ES-I3 (cell line): ENCODE measurements at regions not wholly inside any gene's neighbourhood (a gene's known extent, or its start where the extent isn't known, plus 50 kb on each side); places are given as distances from the start of the nearest gene placed in this dataset.
"Not testable (repeated sequence)": the region's sequence is repeated elsewhere in the genome, so short reads cannot be mapped to it uniquely, and the experiment has no call there.

Experiments used
- H3K36me3 ChIP-seq: 2 replicates; pipeline ENCODE4 v1.6.1; 2013; ENCODE audit warnings: mild to moderate bottlenecking, low read length, control low read depth, moderate library complexity; ENCODE audit not compliant: insufficient read depth
- H3K4me1 ChIP-seq: 2 replicates; pipeline ENCODE4 v1.6.1; 2013; ENCODE audit warnings: mild to moderate bottlenecking, control low read depth, low read length; ENCODE audit not compliant: insufficient read depth
- H3K9ac ChIP-seq: 2 replicates; pipeline ENCODE4 v1.6.1; 2013; ENCODE audit warnings: low read depth, mild to moderate bottlenecking, low read length, moderate library complexity
- H3K9me3 ChIP-seq: 2 replicates; pipeline ENCODE4 v1.6.1; 2013; ENCODE audit warnings: mild to moderate bottlenecking, low read length, moderate library complexity; ENCODE audit not compliant: control insufficient read depth, insufficient read depth

DNA sequence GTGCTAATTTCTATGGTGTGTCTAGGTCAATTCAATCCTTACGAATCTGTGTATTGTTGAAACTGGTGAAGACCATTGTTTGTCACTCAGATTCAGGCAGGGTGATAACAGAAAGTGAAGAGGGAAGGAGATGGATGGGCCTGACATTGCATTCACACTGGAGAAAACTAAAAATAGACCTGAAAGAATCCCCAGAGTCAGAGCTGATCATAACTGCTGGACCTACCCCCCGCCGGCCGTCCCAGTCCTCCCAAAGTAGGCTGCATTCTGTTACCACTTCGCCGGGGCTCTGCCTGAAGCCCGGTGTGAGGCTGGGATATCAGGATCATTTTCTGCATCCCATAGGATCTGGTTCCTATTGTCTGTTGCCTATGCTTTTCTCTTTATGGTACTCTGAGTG, 121.1 kb downstream of the NUF2 start:
- Histone ChIP-seq H3K9me3 (no peaks in the 10 kb centered on the region), H3K36me3 (no peaks in the 10 kb centered on the region), H3K4me1 (peaks cover 3% of the 10 kb centered on the region; the same call in 1 of the 2 replicates), H3K9ac (no peak overlapping the region)

DNA sequence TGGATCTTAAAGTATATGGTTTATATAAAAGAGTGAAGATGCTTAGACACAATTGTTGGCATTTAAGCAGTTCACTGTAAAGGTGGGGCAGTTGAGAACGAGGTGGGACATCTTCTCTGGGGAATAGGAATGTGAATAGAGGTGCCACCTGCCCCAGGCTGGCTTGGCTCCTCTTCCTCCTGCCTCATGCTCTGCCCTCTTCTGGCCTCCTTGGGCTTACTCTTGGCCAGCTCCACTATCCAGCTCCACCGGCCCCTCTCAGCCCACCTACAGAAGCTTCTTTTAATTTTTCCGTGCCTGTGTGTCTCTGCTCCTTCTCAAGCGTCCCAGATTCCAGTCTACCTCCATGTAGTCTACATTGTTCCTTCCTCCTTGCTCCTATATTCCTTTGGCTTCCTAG, 122.1 kb downstream of the NUF2 start:
- Histone ChIP-seq H3K36me3 (no peaks in the 10 kb centered on the region), H3K9ac (no peak overlapping the region), H3K9me3 (no peaks in the 10 kb centered on the region), H3K4me1 (peaks cover 3% of the 10 kb centered on the region; the same call in 1 of the 2 replicates)

DNA sequence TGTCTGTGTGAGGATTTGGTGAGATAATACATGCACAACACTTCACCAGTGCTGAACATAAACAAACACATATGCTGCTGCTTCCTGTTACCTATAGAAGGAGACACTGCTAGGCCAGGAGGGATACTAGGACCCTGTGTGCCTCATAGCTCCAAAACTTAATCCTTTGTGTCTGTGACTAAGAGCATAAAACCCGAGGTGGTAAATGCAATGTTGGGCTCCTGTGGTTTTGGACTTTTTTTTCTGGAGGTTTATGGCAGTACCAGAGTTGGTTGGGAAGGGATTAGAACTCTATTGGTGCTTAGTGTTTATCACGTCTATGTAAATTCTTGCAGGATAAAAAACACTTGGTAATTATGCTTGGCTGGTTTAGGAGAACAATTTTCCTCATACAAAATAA, 122.9 kb downstream of the NUF2 start:
- Histone ChIP-seq H3K9me3 (no peaks in the 10 kb centered on the region), H3K4me1 (peaks cover 4% of the 10 kb centered on the region; the same call in 1 of the 2 replicates), H3K9ac (no peak overlapping the region), H3K36me3 (no peaks in the 10 kb centered on the region)

DNA sequence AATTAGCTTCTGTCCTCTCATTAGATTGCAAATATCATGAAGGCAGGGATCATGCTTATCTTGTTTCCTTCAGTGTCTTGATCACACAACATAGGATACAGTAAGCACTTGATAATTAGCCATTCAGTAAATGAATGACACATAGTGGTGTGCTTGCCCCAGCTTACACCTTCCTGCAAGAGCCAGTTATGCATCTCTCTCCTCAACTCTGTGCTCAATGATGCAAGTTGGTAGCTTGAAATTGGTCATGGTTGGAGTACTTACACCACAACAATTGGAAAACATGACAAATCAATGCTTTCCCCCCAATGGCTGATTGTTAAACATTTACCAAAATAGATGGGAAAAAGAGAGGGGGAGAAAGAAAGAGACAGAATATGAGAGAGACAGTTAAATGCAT, 129.2 kb downstream of the NUF2 start:
- Histone ChIP-seq H3K9me3 (no peaks in the 10 kb centered on the region), H3K36me3 (no peaks in the 10 kb centered on the region), H3K9ac (no peak overlapping the region), H3K4me1 (peaks cover 3% of the 10 kb centered on the region; the same call in 1 of the 2 replicates)

DNA sequence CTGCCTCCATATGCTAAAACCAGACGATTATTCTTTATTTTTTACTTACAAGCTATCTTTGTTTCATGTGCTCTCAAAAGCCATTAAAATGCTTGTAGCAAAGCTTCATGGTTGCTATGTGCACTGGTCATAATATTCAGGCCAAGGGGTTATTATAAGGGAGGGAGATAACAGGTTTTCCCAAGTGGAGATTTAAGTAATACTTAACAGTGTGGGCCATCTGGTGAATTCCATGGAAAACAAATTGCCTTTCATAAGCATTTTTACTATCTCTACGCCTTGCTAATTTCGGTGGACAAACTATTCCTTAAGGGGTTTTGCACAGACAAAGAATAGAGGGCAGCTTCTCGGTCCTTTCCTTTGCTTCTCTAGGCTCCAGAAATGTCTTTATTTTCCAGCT, 137.8 kb downstream of the NUF2 start:
- H3K36me3 ChIP-seq = no peaks in the 10 kb centered on the region
- H3K9me3 ChIP-seq = no peaks in the 10 kb centered on the region
- no peaks in the 10 kb centered on the region for H3K4me1 ChIP-seq
- H3K9ac ChIP-seq = no peak overlapping the region

DNA sequence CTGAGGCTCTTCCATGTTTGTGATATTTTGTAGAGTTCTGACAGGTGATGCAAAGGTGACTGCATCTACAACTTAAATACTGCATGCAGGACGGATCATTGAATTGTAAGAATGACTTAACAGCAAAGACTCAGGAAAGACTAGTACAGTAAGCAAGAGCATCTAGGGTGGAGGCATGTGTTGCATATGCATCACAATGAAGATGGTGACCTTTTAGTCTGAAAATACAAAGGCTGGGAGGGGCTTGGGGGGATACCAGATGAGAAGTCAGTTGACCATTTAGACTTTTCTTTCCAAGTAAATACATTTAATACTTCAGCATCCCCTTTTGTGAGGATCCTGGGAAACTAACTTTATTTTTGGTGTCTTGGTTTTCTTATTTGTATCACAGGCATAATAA, 145.5 kb downstream of the NUF2 start:
- Histone ChIP-seq H3K9ac (no peak overlapping the region), H3K36me3 (no peaks in the 10 kb centered on the region), H3K9me3 (no peaks in the 10 kb centered on the region), H3K4me1 (peaks cover 13% of the 10 kb centered on the region; the same call in 1 of the 2 replicates)

DNA sequence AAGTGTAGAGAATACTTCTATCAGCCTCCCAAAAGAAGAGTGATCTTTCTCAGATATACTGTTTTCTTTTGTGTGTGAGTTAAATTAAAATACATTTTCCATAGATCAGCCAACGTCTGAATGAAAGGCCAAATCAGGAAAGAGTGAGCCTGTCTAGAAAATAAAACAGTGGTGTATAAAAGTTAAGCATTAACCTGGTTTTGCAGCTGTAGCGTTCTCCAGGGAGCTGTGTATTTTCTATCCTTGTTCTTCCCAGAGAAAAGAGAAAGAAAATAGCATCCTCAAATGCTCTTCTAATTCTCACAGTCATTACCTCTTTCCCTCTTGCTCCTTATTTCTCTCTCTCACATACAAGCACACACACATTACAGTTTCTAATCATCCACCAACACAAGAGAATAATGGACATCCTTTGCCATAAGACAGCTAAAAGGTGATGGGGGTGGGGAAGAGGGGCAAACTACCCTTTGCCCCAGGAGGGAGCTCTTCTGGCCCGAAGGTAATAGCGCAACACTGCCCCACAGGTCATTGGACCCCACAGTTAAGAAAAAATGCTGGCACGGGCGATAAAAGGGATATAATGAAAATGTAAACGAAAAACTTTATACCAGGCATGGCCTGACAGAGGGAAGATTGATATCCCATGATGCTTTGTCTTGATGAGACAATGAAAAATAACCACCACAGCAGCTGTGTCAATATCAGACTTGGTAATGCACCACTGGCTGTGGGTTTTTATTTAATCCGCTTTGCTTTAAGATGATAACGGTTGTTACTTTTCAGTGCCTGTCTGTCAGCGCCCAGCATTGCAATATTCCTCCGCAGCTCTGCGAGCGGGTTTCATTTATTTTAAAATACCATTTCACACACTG, 150.3 kb downstream of the NUF2 start:
- Histone ChIP-seq H3K9ac (no peak overlapping the region), H3K9me3 (no peaks in the 10 kb centered on the region), H3K36me3 (no peaks in the 10 kb centered on the region), H3K4me1 (peaks cover 8% of the 10 kb centered on the region; the same call in 1 of the 2 replicates)

DNA sequence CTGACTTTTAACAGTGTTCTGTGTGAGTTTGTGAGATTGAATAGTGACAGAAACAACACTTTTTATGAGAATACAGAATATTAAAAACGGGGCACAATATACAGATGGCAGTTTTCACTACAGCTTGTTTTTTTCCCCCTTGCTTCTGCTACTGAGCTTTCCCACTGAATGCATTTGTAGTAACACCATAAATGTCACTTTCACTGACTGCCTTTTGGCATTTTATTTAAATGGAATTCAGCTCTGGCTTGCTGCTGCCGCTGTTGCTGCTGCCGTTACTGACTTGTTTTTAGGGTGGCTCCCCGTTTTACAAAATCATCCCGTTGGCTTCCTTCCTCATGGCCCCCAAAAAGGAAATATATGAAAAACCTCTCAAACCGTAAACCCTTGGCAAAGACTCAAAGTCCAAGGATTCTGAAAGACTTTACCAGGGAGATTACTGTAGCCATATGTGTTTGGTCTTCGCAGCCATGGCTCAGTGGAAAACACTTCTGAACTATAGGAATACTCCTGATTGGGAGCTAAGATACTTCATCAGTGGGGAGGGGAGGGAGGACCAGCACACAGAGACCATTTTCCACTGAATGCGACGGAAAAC, 151.0 kb downstream of the NUF2 start:
- Histone ChIP-seq H3K9me3 (no peaks in the 10 kb centered on the region), H3K4me1 (peaks cover under 1% of the 10 kb centered on the region; the same call in 1 of the 2 replicates), H3K9ac (no peak overlapping the region), H3K36me3 (no peaks in the 10 kb centered on the region)

DNA sequence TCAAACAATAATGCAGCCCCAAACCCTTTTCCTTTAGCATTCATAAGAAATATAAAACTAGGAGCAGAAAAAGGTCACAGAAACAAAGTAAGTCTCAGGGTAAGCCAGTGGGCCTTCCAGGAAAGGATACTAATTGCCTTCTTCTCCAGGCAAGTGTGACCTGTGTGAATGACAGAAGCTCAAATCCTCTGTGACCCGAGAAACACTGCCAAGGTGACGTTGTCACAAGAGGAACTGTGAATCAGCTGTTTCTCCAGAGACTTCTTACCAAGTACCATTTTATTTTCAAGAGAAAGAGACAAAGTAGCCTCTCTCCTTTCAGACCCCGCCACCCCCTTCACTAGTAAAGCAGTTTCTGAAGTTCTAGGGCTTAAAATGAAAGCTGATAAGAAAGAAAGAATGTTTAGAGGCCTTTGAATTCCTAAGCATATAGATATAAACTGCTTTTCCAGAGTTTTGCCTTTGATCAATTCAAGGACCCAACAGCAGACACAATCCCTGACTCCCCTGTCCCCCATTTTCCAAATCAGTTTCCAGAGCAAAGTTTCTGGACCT, 155.6 kb downstream of the NUF2 start:
- Histone ChIP-seq H3K4me1 (no peaks in the 10 kb centered on the region), H3K9ac (no peak overlapping the region), H3K36me3 (no peaks in the 10 kb centered on the region), H3K9me3 (no peaks in the 10 kb centered on the region)

DNA sequence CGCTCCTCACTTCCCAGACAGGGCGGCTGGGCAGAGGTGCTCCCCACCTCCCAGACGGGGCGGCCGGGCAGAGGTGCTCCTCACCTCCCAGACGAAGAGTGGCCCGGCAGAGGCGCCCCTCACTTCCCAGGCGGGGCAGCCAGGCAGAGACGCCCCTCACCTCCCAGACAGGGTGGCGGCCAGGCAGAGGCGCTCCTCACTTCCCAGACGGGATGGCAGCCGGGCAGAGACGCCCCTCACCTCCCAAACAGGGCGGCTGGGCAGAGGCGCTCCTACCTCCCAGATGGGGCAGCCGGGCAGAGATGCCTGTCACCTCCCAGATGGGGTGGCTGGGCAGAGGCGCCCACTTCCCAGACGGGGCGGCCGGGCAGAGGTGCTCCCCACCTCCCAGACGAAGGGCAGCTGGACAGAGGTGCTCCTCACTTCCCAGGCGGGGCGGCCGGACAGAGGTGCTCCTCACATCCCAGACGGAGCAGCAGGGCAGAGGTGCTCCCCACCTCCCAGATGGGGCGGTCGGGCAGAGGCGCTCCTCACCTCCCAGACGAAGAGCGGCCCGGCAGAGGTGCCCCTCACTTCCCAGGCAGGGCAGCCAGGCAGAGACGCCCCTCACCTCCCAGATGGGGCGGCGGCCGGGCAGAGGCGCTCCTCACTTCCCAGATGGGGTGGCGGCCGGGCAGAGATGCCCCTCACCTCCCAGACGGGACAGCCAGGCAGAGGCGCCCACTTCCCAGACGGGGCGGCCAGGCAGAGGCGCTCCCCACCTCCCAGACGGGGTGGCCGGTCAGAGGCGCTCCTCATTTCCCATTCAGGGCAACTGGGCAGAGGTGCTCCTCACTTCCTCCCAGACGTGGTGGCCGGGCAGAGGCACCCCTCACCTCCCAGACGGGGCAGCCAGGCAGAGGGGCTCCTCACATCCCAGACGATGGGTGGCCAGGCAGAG, 176.9 kb downstream of the NUF2 start:
- not testable (repeated sequence) for H3K36me3 ChIP-seq, H3K4me1 ChIP-seq, H3K9me3 ChIP-seq, H3K9ac ChIP-seq

DNA sequence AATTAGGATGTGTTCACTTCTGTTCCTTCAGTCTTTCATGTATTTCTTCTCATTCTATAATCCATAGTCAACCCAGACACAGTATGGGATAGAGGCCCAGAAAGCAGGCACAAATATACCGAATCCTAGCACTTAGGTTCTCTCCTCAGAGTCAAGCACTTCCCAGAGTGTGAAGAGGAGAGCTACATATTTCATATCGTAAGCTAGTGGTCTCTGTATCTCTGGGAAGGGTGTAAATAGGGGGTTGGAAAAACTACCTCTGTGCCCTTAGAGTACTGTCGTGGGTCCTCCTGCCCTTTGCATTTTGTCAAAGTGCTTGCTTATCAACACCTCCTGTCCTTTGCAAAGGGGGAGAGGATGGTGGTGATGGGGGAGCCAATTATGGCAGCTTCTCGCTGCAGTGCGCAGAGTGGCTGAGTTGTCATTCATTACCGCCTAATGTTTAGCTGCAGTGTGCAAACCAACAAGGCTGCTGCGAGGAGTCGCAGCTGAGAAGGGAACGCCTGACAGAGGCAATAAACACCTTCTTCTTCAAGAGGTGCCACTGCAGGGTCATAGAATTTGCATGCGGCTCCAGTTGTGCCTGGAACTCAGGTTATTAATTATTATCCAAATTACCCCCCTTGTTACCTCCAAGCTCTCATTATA, 182.7 kb downstream of the NUF2 start:
- no peak overlapping the region for H3K9ac ChIP-seq
- peaks cover 5% of the 10 kb centered on the region; the same call in 1 of the 2 replicates for H3K9me3 ChIP-seq
- no peaks in the 10 kb centered on the region for H3K36me3 ChIP-seq
- no peaks in the 10 kb centered on the region for H3K4me1 ChIP-seq

DNA sequence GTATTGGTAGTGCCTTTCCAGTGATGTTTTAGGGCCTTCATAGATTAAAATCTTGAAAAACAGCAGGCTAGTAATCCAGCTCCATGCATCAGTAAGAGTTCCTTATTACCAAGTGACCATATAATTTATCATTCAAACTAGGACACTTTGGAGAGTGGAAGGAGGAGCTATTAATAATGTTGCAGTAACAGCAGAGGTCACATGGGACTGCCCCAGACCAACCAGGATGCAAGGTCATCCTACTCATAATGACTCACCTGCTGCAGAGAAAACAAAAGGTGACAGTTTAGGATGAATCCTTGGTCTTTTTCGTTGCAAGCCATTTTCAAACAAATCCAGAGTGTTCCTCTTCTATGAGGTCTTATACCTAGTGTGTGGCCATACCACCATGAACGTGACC, 187.4 kb downstream of the NUF2 start:
- Histone ChIP-seq H3K4me1 (no peaks in the 10 kb centered on the region), H3K9me3 (peaks cover 4% of the 10 kb centered on the region; the same call in 1 of the 2 replicates), H3K36me3 (no peaks in the 10 kb centered on the region; the same call in 1 of the 2 replicates), H3K9ac (no peak overlapping the region)

DNA sequence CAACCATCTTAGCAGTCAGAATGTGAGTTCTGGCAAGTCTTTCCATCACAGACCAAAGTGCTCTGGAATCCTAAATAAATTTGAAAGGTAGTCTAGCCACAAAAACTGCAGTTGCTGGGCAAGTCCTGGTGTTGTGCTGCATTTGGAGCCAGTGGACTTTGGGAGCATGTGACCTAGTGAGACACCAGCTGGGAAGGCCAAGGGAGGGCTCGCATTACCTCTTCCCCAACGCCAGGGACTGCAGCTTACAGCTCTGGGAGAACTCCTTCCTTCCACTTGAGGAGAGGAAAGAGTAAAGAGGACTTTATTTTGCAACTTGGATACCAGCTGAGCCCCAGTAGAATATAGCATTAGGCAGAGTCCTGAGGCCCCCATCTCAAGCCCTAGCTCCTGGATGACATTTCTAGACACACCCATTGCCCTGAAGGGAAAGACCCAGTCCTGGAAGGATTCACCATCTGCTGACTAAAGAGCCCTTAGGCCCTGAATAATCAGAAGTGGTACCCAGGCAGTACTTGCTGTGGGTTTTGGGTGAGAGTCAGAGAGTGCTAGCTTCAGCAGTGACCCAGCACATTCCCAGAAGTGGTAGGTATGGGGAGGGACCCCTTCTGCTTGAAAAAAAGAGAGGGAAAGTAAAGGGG, 190.7 kb downstream of the NUF2 start:
- no peaks in the 10 kb centered on the region for H3K4me1 ChIP-seq
- H3K36me3 ChIP-seq = no peaks in the 10 kb centered on the region; the same call in 1 of the 2 replicates
- H3K9me3 ChIP-seq = no peaks in the 10 kb centered on the region
- H3K9ac ChIP-seq = no peak overlapping the region
